SK-MEL-5 (cell line): ENCODE measurements at regions not wholly inside any gene's neighbourhood (a gene's known extent, or its start where the extent isn't known, plus 50 kb on each side); places are given as distances from the start of the nearest gene placed in this dataset.
A peak's percentile ranks its signal among the peaks of the same experiment; 100 is the strongest.
"Not testable (repeated sequence)": the region's sequence is repeated elsewhere in the genome, so short reads cannot be mapped to it uniquely, and the experiment has no call there.

Experiments
- DNase-seq: peaks from one replicate; pipeline ENCODE4 v3.0.0-alpha.2; 2016; ENCODE audit warnings: low read depth, low spot score
- in situ Hi-C: cut with HindIII; loops from 2 replicates; pipeline ENCODE4 v1.10.0; 2016; ENCODE audit warnings: low sequenced_read_pairs, high pct_unique_total_duplicates, low pct_unique_long_range_greater_than_20kb

DNA sequence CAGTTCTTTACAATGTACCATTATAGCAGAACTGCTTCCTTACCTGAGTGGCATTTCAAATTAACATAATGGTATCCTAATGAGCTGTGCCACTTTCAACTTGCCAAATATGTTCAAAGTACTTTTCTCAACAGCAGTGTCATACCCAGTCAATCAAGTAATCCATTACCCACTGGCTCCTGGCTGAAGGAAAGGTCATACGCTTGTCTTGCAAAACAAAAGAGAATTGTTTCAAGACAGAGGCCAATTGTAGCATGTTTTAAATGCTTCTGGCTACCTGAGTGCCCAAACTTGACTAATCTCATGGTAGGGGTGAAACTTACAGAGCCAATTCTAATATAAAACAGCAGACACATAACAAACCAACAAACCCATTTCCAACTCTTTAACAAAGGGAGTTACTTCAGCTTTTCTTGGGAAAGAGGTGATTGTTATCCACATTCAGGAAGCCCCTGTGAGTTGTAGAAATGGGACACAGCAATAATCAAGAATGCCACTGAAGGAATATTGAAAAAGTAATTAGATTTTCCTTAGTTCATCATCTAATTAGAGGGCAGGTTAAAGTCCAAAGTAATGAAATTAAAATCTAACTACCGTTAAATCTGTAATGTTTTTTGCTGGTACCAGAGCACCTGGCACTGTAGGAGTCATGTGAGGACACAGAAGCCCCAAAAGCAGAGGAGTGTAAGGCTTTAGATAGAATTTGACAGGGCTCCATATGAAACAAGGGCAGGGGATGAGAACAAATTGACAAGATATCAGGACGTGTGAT is 241.9 kb downstream of the RWDD3 start:
- peak; percentile 78 for DNase-seq
- in situ Hi-C loops: no loop called here

DNA sequence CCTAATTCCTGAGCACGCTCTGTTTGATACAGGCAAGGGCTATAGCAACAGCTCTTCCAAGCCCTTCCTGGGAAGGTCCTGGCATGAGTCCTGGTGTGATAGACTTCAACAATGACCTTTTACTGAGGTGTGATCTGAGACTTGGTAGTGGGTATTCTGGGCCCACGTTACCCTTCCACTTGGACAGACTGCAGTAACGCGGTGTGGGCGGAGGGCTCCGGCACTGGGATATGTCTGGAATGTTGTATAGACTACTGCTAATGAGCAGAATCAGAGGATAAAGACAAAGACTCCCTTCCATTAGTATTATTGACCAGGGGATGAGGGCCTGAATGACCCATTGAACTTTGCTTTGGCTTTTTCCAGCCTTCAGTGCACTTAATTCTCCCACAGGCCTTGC is 262.3 kb downstream of the RWDD3 start:
- in situ Hi-C loops: no loop called here

DNA sequence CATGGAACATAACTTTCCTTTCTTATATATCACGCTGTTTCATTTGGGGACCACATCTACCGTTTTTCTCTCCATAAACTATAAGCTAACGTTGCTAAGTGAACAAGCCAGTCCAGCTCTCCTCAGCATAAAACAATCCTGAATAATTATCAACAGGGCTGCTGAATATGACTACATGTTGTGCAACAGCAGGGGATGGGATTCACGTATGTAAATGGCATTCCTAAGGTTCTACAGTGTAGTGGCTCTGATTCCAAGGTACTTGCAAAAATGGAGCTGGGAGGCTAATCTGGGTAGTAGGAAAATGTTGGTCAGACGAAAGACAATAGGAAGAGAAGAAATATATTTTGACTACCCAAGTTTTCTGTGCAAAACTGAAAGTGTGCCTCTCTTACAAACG is 262.8 kb downstream of the RWDD3 start:
- DNase-seq: no peak
- in situ Hi-C loops: no loop called here

More for the DNA sequence above, 262.3 kb downstream of the RWDD3 start:
- DNase-seq: no peak

DNA sequence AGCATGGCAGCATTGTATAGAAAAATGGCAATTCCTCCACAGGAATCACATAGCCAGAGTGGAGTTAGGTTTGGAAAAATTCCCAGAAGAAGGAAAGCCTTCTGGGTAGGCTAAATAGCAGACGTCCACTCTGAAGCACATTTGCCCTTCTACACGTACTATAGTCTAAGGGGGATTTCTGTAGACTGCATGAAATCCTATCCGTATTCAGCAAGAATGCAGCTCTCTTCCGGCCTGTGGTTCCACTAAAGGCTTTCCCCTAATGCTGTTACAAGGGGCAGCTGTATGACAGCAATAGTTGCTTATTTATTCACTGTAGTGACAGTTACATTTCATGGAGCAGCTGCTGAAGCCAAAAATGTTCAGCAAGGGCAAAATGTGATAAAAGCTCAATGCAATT is 263.6 kb downstream of the RWDD3 start:
- no peak for DNase-seq
- in situ Hi-C loops: no loop called here

DNA sequence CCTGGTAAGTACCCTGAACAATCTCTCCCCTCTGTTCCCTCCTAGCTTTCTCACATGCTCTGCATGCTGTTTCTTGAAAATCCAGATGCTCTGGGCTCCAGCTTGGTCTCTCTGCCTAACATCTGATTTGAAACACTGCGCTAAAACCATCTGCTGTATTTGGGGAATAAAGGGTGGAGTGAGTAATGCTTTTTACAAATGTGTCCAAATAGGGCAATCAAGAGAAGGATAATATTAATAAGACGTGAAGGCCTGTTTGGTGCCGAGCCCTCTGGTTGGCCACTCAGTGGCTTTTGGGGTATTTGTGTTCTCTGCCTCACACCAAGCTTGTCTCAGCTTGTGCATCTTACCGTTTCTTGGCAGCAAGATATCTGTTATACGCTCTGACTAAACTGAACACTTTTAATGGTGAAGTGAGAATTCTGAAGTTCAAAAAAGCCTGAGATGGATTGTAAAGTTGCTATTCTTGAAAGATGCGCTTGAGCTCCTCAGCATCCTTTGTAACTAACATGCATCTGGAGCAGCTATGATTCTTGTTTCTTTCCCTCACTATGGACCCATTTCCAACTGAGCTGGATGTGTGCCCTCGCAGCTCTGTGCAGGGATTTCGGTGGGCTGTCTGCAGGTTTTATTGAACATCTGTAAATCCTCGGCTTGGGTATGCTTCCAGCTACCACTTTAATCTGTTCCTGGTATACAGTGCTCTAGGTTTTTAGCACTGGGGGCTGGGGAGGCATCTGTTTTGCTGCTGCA is 269.4 kb downstream of the RWDD3 start:
- no peak for DNase-seq
- in situ Hi-C loops: no loop called here

DNA sequence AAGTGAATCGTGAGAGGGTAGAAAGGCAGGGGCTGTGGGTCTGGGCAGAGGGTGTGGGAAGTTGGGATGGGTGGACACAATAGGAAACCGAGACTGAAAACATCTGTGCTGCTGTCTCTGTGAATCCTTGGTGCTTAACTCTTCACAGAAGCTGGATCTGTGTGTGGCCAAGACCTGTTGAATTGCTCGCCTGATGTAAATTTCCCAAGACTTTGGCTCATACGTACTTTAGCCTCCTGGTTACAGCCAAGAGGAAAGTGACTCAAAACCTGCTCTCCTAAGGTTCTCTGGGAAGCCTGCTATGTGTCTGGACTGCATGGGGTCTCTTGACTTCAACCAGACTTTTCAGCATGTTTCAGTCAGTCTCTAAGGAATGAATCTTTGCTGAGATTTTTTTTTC is 270.3 kb downstream of the RWDD3 start:
- no peak for DNase-seq
- in situ Hi-C loops: no loop called here

DNA sequence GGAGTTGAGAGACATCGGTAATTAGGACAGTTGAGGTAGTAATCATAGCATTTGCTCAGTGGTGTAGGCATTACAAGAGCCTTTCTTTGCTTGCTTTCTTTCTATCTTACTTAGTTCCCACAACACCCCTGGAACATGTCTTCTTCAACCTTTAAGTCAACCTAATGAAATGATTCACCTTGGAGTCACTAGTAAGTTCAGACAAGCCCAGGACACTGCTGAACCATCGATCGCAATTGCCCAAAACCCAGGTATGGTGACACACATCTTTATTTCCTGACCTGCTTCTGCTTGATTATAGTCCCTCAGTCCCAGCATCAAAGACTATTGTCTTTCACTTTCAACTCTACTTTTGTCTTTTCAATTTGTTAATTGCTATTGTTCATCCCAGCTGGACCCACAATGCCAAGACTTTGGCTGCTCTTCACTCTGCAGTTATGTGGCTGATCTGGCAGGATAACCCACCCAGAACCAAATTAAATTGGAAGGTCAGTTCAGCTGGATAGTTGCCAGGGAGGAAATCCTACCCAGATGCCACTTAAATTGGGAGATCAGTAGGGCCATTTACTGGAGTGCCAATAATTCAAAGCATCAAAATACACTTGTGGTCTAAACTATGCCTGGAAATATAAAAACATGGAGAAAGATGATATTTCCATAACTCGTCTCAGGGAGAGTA is 272.9 kb downstream of the RWDD3 start:
- in situ Hi-C loops: no loop called here
- no peak for DNase-seq

DNA sequence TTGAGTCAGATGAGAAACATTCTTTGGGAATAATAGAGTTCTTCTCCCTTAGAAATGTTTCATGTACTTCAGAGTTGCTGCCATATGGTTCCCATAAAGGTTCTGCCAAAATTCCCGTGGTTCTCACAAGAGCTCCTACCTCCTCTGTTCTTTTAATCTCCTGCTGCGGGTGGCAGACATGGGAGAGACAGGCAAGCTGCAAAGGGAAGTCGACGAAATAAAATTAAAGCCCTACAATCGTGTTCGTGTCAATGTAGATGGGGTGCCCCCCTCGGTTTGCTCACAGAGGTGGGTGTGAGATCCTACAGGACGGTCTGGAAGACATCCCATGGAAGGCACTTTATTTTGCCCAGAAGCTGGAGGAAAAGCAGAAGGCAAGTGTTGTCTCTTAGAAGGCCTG is 276.0 kb downstream of the RWDD3 start:
- DNase-seq: no peak
- in situ Hi-C loops: no loop called here

DNA sequence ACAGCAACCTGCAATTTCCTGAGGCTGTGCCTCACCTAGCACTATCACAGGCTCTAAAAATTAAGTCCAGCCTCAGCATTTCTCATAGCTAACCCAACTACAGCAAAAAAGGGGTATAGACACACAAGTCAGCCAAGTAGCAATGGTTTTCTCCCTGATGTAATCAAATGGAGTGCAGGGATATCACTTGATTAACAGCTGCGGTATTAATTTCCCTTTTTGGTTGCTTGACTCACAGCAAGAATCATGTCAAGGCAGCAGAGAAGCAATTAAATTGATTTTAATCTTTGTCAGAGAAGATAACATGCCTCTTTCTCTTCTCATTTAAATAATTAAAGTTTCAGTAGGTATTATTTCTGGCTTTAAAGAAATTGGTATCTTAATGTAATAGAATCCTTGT is 278.9 kb downstream of the RWDD3 start:
- DNase-seq: no peak
- in situ Hi-C loops: no loop called here

DNA sequence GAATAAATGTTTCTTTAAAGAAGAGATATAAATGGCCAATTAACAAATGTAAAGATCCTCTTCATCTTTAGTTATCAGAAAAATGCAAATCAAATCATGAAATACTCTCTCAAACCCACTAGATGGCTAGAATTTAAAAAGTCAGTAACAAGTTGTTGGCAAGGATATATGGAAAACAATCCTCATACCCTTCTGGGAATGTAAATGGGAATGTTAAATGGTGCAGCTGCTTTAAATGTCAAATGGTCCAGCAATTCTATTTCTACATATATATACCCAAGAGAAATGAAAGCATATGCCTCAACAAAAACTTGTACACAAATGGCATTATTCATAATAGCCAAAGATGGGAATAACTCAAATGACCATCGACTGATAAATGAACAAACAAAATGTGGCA is 283.5 kb downstream of the RWDD3 start:
- in situ Hi-C loops: no loop called here
- DNase-seq: no peak

DNA sequence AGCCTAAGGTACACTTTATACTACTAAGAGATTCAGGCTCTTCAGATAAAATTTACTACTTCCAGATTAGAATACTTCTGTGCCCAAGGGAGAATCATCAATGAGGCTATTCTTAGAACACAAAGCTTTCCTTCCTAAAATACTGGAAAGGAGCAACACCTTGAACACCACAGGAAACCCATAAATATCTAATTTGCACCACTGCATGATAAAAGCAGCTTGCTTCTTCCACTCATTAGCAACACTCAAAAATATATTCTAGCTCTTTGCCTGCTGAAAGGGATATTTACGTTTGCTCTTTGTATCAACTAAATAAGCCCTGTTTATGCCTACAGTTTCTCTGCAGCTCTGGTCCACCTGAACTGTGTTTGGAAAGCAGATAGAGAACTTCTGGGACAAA is 284.3 kb downstream of the RWDD3 start:
- in situ Hi-C loops: no loop called here
- DNase-seq: no peak

DNA sequence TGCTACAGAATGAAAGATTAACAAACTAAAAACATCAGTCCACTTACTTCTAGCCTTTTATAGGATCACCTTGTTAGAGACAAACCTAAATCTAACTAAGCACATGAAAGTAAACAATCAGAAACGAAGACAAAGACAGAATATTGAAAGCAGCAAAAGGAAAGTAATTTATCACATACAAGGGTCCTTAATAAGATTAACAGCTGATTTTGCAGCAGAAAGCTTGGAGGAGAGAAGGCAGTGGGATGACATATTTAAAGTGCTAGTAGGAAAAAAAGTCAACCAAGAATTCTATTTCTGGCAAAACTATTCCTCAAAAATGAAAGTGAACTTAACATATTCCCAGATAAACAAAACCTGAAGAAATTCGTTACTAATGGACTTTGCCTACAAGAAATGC is 286.4 kb downstream of the RWDD3 start:
- in situ Hi-C loops: no loop called here
- DNase-seq: no peak

DNA sequence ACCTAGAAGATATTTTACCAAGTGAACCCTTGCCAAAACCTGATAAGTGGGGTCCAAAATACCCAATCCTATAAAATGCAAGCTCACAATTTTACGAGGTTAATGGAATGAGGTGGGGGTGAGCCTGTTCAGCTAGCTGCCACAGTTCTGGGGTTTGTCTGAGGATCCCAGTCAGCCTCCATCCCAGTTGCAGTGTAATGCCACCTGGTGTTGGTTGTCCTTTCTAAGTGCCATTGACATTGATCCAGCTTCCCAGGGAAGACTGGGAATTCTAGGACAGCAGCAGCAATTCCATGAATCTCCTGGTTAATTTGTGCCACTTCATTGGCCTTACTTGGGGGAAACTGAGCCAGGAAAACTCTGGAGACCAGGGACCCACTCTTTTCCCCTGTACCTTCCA is 298.3 kb downstream of the RWDD3 start:
- peak; percentile 32 for DNase-seq
- in situ Hi-C loops: no loop called here

DNA sequence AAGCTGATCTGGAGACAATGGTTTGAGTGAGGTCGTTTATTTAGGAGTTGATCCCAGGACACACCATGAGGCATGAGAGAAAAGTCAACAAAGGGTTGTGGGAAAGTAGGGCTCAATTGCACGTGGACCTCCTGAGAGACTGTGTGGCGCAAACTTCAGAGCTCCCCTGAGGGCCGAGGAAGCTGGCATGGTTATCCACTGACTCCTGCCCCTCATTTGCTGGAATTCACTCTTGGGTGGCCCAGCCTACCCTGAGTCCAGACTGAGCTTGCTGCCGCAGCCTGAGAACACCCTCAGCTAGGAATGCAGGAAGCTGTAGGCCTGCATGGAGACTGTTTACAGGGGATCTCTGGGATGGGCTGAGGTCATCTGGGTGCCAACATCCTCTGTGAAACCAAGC is 301.0 kb downstream of the RWDD3 start:
- in situ Hi-C loops: no loop called here
- no peak for DNase-seq

DNA sequence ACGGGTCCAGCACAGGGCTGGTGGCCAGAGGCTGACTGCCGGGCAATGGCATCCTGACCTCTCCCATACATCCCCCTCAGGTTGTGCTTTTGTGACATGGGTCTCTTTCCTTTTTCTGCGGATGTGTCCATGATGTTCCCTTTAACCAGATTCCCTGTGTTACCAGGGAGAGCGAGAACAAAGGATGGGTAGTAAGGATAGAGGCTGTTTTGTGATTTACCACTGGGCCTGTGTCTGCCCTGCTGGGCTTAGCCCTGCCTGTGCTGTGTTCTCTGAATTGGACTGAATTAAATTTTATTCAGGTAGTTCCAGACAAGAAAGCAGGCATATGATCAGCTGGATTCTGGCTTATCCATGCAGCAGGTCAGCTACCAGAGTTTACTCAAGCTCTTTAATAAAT is 301.6 kb downstream of the RWDD3 start:
- no peak for DNase-seq
- in situ Hi-C loops: no loop called here

DNA sequence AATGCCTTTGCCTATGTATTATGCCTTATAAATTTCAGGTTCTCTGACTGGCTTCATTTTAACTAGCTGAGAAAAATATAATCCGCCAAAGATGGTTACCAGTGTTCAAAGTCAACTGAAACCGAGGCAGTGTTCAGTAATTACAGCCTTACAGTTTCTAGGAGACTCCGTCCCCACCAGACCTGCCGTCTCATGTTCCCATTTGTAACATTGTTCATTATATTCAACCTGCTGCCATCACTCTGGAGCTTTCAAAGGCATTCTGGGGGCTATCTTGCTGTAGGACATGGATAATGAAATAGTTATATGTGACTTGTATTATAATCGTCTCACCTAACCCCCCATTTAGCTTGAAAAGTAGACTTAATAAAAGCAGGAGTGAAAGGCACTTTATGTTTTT is 302.5 kb downstream of the RWDD3 start:
- in situ Hi-C loops: no loop called here
- no peak for DNase-seq

DNA sequence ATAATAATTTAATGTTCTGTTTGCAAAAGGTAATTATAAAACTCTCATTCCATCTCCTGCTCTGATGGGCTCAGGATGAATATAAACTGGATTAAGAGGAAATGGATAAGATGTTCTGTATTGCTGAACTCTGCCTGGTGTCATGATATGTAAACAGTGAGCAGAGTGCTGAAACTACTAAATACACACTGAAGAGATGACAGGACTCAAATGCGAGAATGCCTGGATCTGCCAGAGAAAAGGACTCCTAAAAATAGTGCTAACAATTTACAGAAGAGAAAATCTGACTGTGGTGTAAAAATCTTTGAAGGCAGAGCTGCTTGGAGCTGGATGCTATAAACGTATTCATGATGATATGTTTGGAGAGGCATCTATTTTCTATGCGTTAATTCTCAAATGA is 303.2 kb downstream of the RWDD3 start:
- in situ Hi-C loops: no loop called here
- no peak for DNase-seq

DNA sequence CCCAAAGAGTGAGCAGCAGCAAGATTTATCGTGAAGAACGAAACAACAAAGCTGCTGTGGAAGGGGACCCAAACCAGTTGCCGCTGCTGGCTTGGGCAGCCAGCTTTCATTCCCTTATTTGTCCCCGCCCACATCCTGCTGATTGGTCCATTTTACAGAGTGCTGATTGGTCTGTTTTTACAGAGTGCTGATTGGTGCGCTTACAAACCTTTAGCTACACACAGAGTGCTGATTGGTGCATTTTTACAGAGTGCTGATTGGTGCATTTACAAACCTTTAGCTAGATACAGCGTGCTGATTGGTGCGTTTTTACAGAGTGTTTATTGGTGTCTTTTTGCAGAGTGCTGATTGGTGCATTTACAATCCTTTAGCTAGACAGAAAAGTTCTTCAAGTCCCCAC is 304.2 kb downstream of the RWDD3 start:
- DNase-seq, in situ Hi-C loops: not testable (repeated sequence)

DNA sequence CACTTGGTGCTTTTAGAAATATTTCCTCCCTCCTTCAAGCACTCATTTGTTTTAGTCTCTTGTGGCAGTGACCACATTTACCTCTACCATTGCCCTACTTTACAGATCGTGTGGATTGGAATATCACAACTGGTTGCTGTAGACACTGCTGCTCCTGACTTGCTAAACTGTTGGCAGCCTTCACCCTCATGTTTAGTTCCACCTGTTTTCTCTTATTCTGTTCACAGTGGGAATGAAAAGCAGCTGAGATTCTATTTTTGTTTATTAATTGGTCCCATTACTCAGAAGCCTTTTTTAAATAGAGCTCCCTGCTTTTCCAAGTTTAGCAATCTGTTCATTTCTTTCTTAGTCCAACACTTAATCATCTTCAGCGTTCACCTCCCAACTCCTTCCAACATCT is 308.9 kb downstream of the RWDD3 start:
- DNase-seq: no peak
- in situ Hi-C loops: no loop called here
